Heart left ventricle (tissue), 16 donors: ENCODE measurements at regions not wholly inside any gene's neighbourhood (a gene's known extent, or its start where the extent isn't known, plus 50 kb on each side); places are given as distances from the start of the nearest gene placed in this dataset.
"Not testable (repeated sequence)": the region's sequence is repeated elsewhere in the genome, so short reads cannot be mapped to it uniquely, and the experiment has no call there.

ENCODE experiments used
- ATAC-seq, 4 donors: fragments of 200-7000 bp; cut with Tn5 transposase; one replicate each; pipeline ENCODE4 v1.9.1; 2020 to 2022; ENCODE audit warnings: moderate library complexity in 4 of 4, mild to moderate bottlenecking in 3 of 4, moderate number of reproducible peaks in 1 of 4
- DNase-seq, 5 donors: peaks; one replicate each; pipeline ENCODE4 v3.0.0-alpha.2; 2020
- H3K27ac ChIP-seq, 12 donors: fragments of 200-600 bp; sonication (generic) in 4 of 12; one replicate each; pipeline versions ENCODE4 v1.5.0 to v1.8.0; 2016 to 2022; ENCODE audit warnings: mild to moderate bottlenecking in 2 of 12
- H3K27me3 ChIP-seq, 9 donors: fragments of 200-600 bp; sonication (generic) in 2 of 9; one replicate each; pipeline versions ENCODE4 v1.5.1 to v1.8.0; 2016 to 2022; ENCODE audit warnings: mild to moderate bottlenecking in 3 of 9
- H3K36me3 ChIP-seq, 9 donors: fragments of 200-600 bp; sonication (generic) in 2 of 9; one replicate each; pipeline versions ENCODE4 v1.5.0 to v1.8.0; 2018 to 2022; ENCODE audit warnings: mild to moderate bottlenecking in 2 of 9
- H3K4me1 ChIP-seq, 12 donors: fragments of 200-600 bp; sonication (generic) in 4 of 12; one replicate each; pipeline versions ENCODE4 v1.5.0 to v1.8.0; 2016 to 2022; ENCODE audit warnings: mild to moderate bottlenecking in 3 of 12
- H3K4me3 ChIP-seq, 12 donors: fragments of 200-600 bp; sonication (generic) in 4 of 12; one replicate each; pipeline versions ENCODE4 v1.5.0 to v1.8.0; 2017 to 2022; ENCODE audit warnings: mild to moderate bottlenecking in 9 of 12, moderate library complexity in 4 of 12
- H3K9me3 ChIP-seq, 12 donors: fragments of 200-600 bp; sonication (generic) in 4 of 12; one replicate each; pipeline versions ENCODE4 v1.5.0 to v1.8.0; 2016 to 2022; ENCODE audit warnings: mild to moderate bottlenecking in 1 of 12
- POLR2A ChIP-seq, 2 donors: fragments of 450-650 bp; IDR thresholded peaks; one replicate each; pipeline ENCODE4 v1.6.1; 2017; ENCODE audit warnings: antibody characterized with exemption in 2 of 2, mild to moderate bottlenecking in 2 of 2, moderate library complexity in 2 of 2
- WGBS, 4 donors: extraction: QIAGEN DNeasy Blood & Tissue Kit in 2 of 4; methylation state at CpG; one replicate each; pipeline versions ENCODE4 v1.1.5 to v1.1.7; 2013 to 2018; 5-methylcytosine and 5-hydroxymethylcytosine counted together
- intact Hi-C, 10 donors: fragments of 100-400 bp; cut with DNase I; formaldehyde crosslinking; loops; one replicate each; pipeline versions ENCODE4 v1.11.1 to v1.14.2; 2022
- TF ChIP-seq, protein P1 (sequence below), 12 donors: fragments of 200-600 bp; sonication (generic) in 4 of 12; IDR thresholded peaks; one replicate each; pipeline versions ENCODE4 v1.5.0 to v1.8.0; 2018 to 2022; ENCODE audit warnings: antibody characterized with exemption in 12 of 12, mild to moderate bottlenecking in 5 of 12
- donor health status: ischemic (EF 13 %, LVEDD 7.1; RV severe dilation, severe dysfunction).
- donor health status: healthy with polysubstance abuse.
- donor health status: DM: no; HTN: yes; CAD: no.
- donor health status: DM: no; HTN: no; CAD: no.
- donor health status: ischemic (EF 25% LVEDD 6.9; RV normal size, moderate dysfunction).
- donor health status: ischemic (EF 25% LVEDD 5.7; RV mildly dilated, moderate dysfunction).
- donor health status: healthy.
- donor health status: DM: yes; HTN: yes; CAD: no.
- donor health status: ischemic (EF 35%, LVEDD 5.7; RV mildly dilated, moderate dysfunction).
- donor health status: nonischemic (EF 11% LVEDD 7.7; RV severe dilation, severe dysfunction).
- donor health status: DM: yes; HTN: yes; CAD: no.
- donor health status: PGD.
- donor health status: ischemic (EF 29% LVEDD 5.4; RV normal size, mild dysfunction).
- donor health status: nonischemic (EF 23%, LVEDD 6.1; RV moderate dilation, normal function).

GRCh38 chrX:9401051-9401450 is 63.8 kb upstream of the TBL1X start:
- no peak overlapping the region for H3K27ac ChIP-seq
- peaks cover 0 to 6% (median 0%) of the 10 kb centered on the region in 12 donors for H3K9me3 ChIP-seq
- intact Hi-C loops, result no loop called here
- no peak overlapping the region for H3K4me3 ChIP-seq
- H3K36me3 ChIP-seq, result no peaks in the 10 kb centered on the region
- H3K4me1 ChIP-seq, result no peaks in the 10 kb centered on the region
- 80 to 96% (median 90%) methylated on average over 6 of the region's 6 CpGs for WGBS, 4 donors
- TF ChIP-seq, protein P1, sequence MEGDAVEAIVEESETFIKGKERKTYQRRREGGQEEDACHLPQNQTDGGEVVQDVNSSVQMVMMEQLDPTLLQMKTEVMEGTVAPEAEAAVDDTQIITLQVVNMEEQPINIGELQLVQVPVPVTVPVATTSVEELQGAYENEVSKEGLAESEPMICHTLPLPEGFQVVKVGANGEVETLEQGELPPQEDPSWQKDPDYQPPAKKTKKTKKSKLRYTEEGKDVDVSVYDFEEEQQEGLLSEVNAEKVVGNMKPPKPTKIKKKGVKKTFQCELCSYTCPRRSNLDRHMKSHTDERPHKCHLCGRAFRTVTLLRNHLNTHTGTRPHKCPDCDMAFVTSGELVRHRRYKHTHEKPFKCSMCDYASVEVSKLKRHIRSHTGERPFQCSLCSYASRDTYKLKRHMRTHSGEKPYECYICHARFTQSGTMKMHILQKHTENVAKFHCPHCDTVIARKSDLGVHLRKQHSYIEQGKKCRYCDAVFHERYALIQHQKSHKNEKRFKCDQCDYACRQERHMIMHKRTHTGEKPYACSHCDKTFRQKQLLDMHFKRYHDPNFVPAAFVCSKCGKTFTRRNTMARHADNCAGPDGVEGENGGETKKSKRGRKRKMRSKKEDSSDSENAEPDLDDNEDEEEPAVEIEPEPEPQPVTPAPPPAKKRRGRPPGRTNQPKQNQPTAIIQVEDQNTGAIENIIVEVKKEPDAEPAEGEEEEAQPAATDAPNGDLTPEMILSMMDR (IDR thresholded peaks at IDR 0.05), result no peak
- no peak for TF ChIP-seq POLR2A (IDR thresholded peaks at IDR 0.05)
- ATAC-seq (no peak), DNase-seq (no peak)
- peaks cover 0 to 5% (median 0%) of the 10 kb centered on the region in 9 donors for H3K27me3 ChIP-seq

- Histone ChIP-seq H3K4me3 (no peak overlapping the region), H3K4me1 (no peaks in the 10 kb centered on the region), H3K36me3 (no peaks in the 10 kb centered on the region), H3K27me3 (peaks cover 0 to 5% (median 0%) of the 10 kb centered on the region in 9 donors), H3K9me3 (peaks cover 0 to 6% (median 0%) of the 10 kb centered on the region in 12 donors), H3K27ac (no peak overlapping the region)
- DNase-seq (no peak), ATAC-seq (no peak)
- TF ChIP-seq, protein P1 (IDR thresholded peaks at IDR 0.05), result no peak
- no peak for TF ChIP-seq POLR2A (IDR thresholded peaks at IDR 0.05)
- WGBS, 4 donors, result 84 to 90% (median 86%) methylated on average over 4 of the region's 4 CpGs
- intact Hi-C loops, result no loop called here
Measured at GRCh38 chrX:9403374-9403773, 61.5 kb upstream of the TBL1X start.

DNA sequence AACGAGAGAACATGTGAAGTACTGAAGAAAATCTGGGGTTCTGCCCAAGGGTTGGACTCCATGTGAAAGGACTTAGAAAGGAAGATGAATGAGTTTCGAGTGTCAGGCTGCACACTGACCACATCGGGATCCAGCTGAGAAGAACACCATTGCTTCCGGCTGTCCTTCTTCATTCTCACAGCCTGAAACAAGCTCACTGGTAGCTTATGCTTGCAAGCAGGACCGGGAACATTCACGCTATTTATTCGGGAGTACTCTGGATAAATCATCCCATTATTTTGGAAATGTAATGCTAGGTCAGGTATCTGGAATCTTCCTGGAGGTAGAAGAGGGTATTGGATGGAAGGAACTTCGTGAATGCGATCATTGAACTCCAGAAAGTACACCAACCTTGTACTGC is 59.2 kb upstream of the TBL1X start:
- H3K27me3 ChIP-seq, ATAC-seq, H3K36me3 ChIP-seq, H3K27ac ChIP-seq, intact Hi-C loops, H3K9me3 ChIP-seq, H3K4me3 ChIP-seq, H3K4me1 ChIP-seq: not testable (repeated sequence)
- peak in 2 of 5 donors; percentile 26 to 29 for DNase-seq
- 85 to 93% (median 89%) methylated on average over 8 to 9 of the region's 9 CpGs for WGBS, 4 donors

- 92 to 96% (median 95%) methylated on average over 3 to 7 of the region's 11 CpGs for WGBS, 4 donors
- ATAC-seq, H3K27me3 ChIP-seq, H3K27ac ChIP-seq, H3K4me3 ChIP-seq, H3K9me3 ChIP-seq, H3K36me3 ChIP-seq, intact Hi-C loops, H3K4me1 ChIP-seq: not testable (repeated sequence)
- DNase-seq, result peak in 1 of 5 donors; percentile 19
Measured at GRCh38 chrX:9410889-9411288, 54.0 kb upstream of the TBL1X start.

GRCh38 chrX:9411682-9412081 is 53.2 kb upstream of the TBL1X start:
- H3K9me3 ChIP-seq, DNase-seq, H3K4me1 ChIP-seq, ATAC-seq, H3K27ac ChIP-seq, H3K36me3 ChIP-seq, H3K4me3 ChIP-seq, intact Hi-C loops: not testable (repeated sequence)
- peaks cover 0 to 13% (median 0%) of the 10 kb centered on the region in 9 donors for H3K27me3 ChIP-seq
- WGBS, 4 donors, result 88 to 91% (median 89%) methylated on average over 16 of the region's 16 CpGs

GRCh38 chrX:9414416-9414815 is 50.4 kb upstream of the TBL1X start:
- peaks cover 0 to 5% (median 0%) of the 10 kb centered on the region in 12 donors for H3K9me3 ChIP-seq
- 88 to 95% (median 94%) methylated on average over 10 of the region's 10 CpGs for WGBS, 4 donors
- no peak overlapping the region for H3K4me3 ChIP-seq
- intact Hi-C loops, result no loop called here
- H3K27me3 ChIP-seq, result peaks cover 0 to 21% (median 0%) of the 10 kb centered on the region in 9 donors
- no peaks in the 10 kb centered on the region for H3K4me1 ChIP-seq
- TF ChIP-seq POLR2A (IDR thresholded peaks at IDR 0.05), result no peak
- TF ChIP-seq, protein P1 (IDR thresholded peaks at IDR 0.05), result no peak
- no peak for DNase-seq
- H3K36me3 ChIP-seq, result no peaks in the 10 kb centered on the region
- no peak for ATAC-seq
- H3K27ac ChIP-seq, result no peak overlapping the region
